Bronchial epithelial cell (primary cell): ENCODE measurements at regions not wholly inside any gene's neighbourhood (a gene's known extent, or its start where the extent isn't known, plus 50 kb on each side); places are given as distances from the start of the nearest gene placed in this dataset.

Source experiments
- DNase-seq: peaks from one replicate; pipeline ENCODE4 v3.0.0-alpha.2; 2010; ENCODE audit warnings: low read depth
- FAIRE-seq: peaks from 2 replicates; lab custom pipeline; 2011; peaks lifted over from hg19 to GRCh38; lab: Jason Lieb, UNC
- H3K27me3 ChIP-seq: 2 replicates; pipeline ENCODE4 v1.5.1; 2011; ENCODE audit warnings: low read length; ENCODE audit not compliant: control insufficient read depth, insufficient read depth
- H3K36me3 ChIP-seq: 2 replicates; pipeline ENCODE4 v1.5.1; 2011; ENCODE audit warnings: low read length; ENCODE audit not compliant: control insufficient read depth, insufficient read depth
- H3K4me3 ChIP-seq: 2 replicates; pipeline ENCODE4 v1.5.1; 2011; ENCODE audit warnings: mild to moderate bottlenecking, low read depth, low read length, control low read depth
- TF ChIP-seq, protein P1 (sequence below): IDR thresholded peaks from 2 replicates; pipeline ENCODE4 v1.5.1; 2011; ENCODE audit warnings: mild to moderate bottlenecking, moderate library complexity, low read length, control low read depth, inconsistent platforms; ENCODE audit not compliant: insufficient read depth, severe bottlenecking

DNA sequence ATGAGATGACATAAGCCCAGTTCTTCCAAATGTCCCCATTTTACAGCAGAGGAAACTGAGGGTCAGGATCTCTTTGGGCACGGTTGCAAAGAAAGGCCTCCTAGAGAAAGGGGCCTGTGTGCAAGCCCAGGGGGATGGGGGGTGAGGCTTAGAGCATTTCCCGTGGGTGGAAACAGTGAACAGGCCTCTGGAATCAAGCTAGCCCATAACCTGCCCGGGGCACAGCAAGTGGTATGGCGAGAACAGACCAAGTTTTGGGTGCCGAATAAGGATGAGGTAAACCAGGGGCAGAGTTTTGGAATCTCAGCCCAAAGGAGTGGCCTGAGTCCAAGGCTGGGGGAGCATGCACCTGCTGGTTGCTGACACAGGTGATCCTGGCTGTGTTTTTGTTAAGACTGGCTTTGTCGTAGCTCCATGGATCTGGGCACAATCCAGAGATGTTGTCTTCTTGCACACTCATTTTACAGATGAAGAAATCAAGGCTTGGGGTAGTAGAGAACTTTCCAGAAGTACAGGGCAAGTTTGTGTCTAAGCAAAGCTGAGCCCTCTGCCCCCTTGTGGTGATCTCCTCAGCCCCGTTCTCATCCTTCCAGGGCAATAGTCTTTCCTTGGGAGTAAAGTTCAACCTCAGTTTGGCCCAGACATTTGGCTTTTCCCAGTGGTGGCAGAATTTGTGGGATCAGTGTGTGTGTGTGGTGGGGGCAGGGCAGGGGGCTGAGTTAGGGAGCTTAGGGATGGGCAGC lies 53.5 kb upstream of the MYEOV start:
- H3K4me3 ChIP-seq: no peak overlapping the region
- no peak for DNase-seq
- no peaks in the 10 kb centered on the region for H3K27me3 ChIP-seq
- TF ChIP-seq, protein P1, sequence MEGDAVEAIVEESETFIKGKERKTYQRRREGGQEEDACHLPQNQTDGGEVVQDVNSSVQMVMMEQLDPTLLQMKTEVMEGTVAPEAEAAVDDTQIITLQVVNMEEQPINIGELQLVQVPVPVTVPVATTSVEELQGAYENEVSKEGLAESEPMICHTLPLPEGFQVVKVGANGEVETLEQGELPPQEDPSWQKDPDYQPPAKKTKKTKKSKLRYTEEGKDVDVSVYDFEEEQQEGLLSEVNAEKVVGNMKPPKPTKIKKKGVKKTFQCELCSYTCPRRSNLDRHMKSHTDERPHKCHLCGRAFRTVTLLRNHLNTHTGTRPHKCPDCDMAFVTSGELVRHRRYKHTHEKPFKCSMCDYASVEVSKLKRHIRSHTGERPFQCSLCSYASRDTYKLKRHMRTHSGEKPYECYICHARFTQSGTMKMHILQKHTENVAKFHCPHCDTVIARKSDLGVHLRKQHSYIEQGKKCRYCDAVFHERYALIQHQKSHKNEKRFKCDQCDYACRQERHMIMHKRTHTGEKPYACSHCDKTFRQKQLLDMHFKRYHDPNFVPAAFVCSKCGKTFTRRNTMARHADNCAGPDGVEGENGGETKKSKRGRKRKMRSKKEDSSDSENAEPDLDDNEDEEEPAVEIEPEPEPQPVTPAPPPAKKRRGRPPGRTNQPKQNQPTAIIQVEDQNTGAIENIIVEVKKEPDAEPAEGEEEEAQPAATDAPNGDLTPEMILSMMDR: peak; percentile 57
- FAIRE-seq: no peak
- no peaks in the 10 kb centered on the region for H3K36me3 ChIP-seq

DNA sequence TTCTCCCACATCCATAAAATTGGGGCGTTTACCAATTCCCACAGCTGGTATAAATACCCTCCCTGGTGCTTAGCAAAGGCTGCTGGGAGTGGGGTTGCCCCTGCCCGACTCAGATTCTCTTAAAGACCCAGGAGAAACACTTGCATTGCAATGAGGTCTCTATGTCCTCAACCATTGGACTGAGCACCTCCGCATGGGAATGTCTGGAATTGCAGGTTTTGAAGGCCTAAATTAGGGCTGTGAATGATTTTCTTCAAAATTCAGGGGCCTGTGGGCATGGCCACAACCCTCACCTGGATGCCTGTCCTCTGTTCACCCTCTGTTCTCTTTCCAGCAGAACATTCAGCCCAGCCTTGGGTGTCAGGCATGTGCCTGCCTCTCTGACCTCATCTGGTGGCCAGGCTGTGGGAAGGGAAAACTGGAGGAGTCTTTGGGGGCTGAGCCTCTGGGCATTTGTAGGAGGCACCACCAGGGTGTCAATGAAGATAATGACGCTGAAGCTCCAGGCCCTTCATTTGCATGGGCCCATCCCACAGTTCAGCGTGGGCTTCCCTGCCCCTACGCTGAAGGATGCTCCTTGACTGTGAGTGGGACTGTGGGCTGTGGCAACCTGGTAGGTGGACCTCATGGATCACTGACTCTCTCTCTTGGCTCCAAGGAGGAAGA lies 52.7 kb upstream of the MYEOV start:
- TF ChIP-seq, protein P1: no peak
- Histone ChIP-seq H3K4me3 (no peak overlapping the region), H3K27me3 (no peaks in the 10 kb centered on the region), H3K36me3 (no peaks in the 10 kb centered on the region)
- no peak for FAIRE-seq
- no peak for DNase-seq

DNA sequence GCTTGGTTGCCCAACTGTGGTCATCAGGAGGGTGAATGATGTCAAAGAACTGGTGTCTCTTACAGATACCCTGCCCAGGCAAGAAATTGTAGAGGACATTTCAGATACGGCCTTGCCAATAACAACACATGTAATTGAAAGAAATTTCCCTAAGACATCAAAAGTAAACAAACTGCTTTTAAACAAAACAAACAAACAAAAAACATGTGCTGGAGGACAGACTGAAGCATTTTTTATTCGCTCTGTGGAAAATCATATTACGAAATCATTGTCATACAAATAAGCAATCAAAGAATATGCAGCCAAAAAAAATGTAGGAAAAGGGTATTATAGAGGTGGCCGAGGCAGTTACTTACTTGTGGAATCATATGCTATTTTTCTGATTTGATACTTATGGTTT lies 52.1 kb upstream of the MYEOV start:
- FAIRE-seq: no peak
- H3K4me3 ChIP-seq: no peak overlapping the region
- no peak for DNase-seq
- H3K36me3 ChIP-seq: no peaks in the 10 kb centered on the region
- no peaks in the 10 kb centered on the region for H3K27me3 ChIP-seq
- TF ChIP-seq, protein P1: no peak

- no peak for FAIRE-seq
Measured at GRCh38 chr11:69242266-69242920, 51.6 kb upstream of the MYEOV start.

GRCh38 chr11:69243496-69244200 lies 50.3 kb upstream of the MYEOV start:
- Histone ChIP-seq H3K27me3 (no peaks in the 10 kb centered on the region), H3K4me3 (no peak overlapping the region), H3K36me3 (no peaks in the 10 kb centered on the region)
- DNase-seq (no peak), FAIRE-seq (no peak)
- TF ChIP-seq, protein P1: no peak

More at GRCh38 chr11:69242266-69242920, 51.6 kb upstream of the MYEOV start:
- TF ChIP-seq, protein P1: no peak
- Histone ChIP-seq H3K4me3 (no peak overlapping the region), H3K27me3 (no peaks in the 10 kb centered on the region), H3K36me3 (no peaks in the 10 kb centered on the region)
- DNase-seq: no peak
